ENCODE measurements at regions not wholly inside any gene's neighbourhood (a gene's known extent, or its start where the extent isn't known, plus 50 kb on each side); places are given as distances from the start of the nearest gene placed in this dataset.

DNA sequence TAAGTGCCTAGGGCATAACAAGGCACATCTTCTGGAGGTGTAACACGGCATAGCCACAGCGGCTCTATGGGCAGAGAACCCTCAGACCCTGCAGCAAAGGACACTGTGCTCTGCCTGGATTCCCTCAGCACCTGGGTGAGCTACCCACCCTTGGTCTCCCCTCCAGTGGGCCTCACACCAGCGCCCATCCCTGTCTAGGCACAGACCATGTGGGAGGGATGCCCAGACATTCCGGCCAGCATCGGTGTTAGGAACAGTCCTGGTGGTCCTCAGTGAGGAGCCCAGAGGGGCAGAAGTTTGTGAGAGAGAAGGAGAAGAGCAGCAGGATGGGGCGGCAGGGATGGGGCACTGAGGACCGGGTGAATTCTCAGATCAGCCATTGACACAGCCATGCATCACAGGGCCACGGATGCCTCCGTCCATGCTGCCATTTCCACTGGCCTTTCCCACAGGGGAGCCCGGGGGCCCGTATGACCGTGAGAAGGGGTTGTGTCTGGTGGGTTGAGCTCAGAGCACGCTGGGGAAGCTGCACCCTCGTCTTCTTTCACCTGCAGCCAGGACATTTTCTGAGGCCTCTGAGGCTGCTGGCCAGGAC lies 282.7 kb upstream of the SFSWAP start:
- TF ChIP-seq CTCF (IDR thresholded peaks at IDR 0.05) (no peak), POLR2A (IDR thresholded peaks at IDR 0.05) (no peak)
